SU-DHL-6 (cell line): ENCODE measurements at regions not wholly inside any gene's neighbourhood (a gene's known extent, or its start where the extent isn't known, plus 50 kb on each side); places are given as distances from the start of the nearest gene placed in this dataset.

Experiments used
- H2AFZ ChIP-seq: fragments of 200-600 bp; sonication (generic); 2 replicates; pipeline ENCODE4 v1.6.1; 2014; ENCODE audit warnings: low read depth, mild to moderate bottlenecking, moderate library complexity, mixed read lengths, antibody characterized with exemption, low read length; ENCODE audit not compliant: severe bottlenecking
- H3F3A ChIP-seq: fragments of 200-600 bp; shearing (Covaris generic); 2 replicates; pipeline ENCODE4 v1.6.0; 2016; ENCODE audit warnings: antibody characterized with exemption, mild to moderate bottlenecking; ENCODE audit not compliant: insufficient read depth
- H3K27ac ChIP-seq: fragments of 200-600 bp; sonication (generic); 2 replicates; pipeline ENCODE4 v1.5.1; 2016; ENCODE audit warnings: low read depth, mild to moderate bottlenecking, low read length, moderate library complexity, mixed read lengths
- H3K27me3 ChIP-seq: fragments of 200-600 bp; sonication (generic), shearing (Covaris generic); 2 replicates; pipeline ENCODE4 v1.6.0; 2014; ENCODE audit warnings: mild to moderate bottlenecking, low read length
- H3K36me3 ChIP-seq: fragments of 200-600 bp; sonication (generic); 2 replicates; pipeline ENCODE4 v1.6.1; 2014; ENCODE audit warnings: mild to moderate bottlenecking, low read length, mixed read lengths
- H3K4me2 ChIP-seq: fragments of 300-600, 200-600 bp; shearing (Covaris generic), sonication (generic); 2 replicates; pipeline ENCODE4 v1.6.0; 2014; ENCODE audit warnings: low read length, low read depth, mild to moderate bottlenecking; ENCODE audit not compliant: poor library complexity, severe bottlenecking
- H3K4me3 ChIP-seq: fragments of 200-600 bp; sonication (generic); 2 replicates; pipeline ENCODE4 v1.5.1; 2014; ENCODE audit warnings: antibody characterized with exemption, low read length, mild to moderate bottlenecking, mixed read lengths; ENCODE audit not compliant: insufficient read depth, poor library complexity, severe bottlenecking
- H3K79me2 ChIP-seq: fragments of 200-600 bp; sonication (generic); 2 replicates; pipeline ENCODE4 v1.6.1; 2014; ENCODE audit warnings: mild to moderate bottlenecking, low read length, moderate library complexity; ENCODE audit not compliant: insufficient read depth
- H3K9ac ChIP-seq: fragments of 200-600 bp; sonication (generic); 2 replicates; pipeline ENCODE4 v1.7.0; 2014; ENCODE audit warnings: mild to moderate bottlenecking, low read length
- H3K9me2 ChIP-seq: fragments of 200-600 bp; sonication (generic); replicated peaks from 2 replicates; pipeline ENCODE4 v1.6.1; 2014; ENCODE audit warnings: low read length; ENCODE audit not compliant: insufficient read depth
- H3K9me3 ChIP-seq: fragments of 200-600 bp; sonication (generic); 2 replicates; pipeline ENCODE4 v1.6.1; 2014; ENCODE audit warnings: low read length, mixed read lengths; ENCODE audit not compliant: insufficient read depth
- H4K20me1 ChIP-seq: fragments of 200-600 bp; sonication (generic); 2 replicates; pipeline ENCODE4 v1.6.1; 2014; ENCODE audit warnings: low read depth, mild to moderate bottlenecking, antibody characterized with exemption, low read length, moderate library complexity, mixed read lengths
- EZH2phosphoT487 ChIP-seq: fragments of 200-600 bp; sonication (generic), shearing (Covaris generic); conservative IDR thresholded peaks from 2 replicates; pipeline ENCODE4 v1.6.1; 2018; ENCODE audit warnings: mild to moderate bottlenecking, antibody characterized with exemption, low read length, moderate library complexity, mixed read lengths
- TF ChIP-seq, protein P1 (sequence below): fragments of 200-600 bp; sonication (generic); IDR thresholded peaks from one replicate; pipeline ENCODE4 v1.5.1; 2017; ENCODE audit warnings: antibody characterized with exemption, mild to moderate bottlenecking, low read length, moderate library complexity; ENCODE audit not compliant: insufficient read depth, poor library complexity, severe bottlenecking

DNA sequence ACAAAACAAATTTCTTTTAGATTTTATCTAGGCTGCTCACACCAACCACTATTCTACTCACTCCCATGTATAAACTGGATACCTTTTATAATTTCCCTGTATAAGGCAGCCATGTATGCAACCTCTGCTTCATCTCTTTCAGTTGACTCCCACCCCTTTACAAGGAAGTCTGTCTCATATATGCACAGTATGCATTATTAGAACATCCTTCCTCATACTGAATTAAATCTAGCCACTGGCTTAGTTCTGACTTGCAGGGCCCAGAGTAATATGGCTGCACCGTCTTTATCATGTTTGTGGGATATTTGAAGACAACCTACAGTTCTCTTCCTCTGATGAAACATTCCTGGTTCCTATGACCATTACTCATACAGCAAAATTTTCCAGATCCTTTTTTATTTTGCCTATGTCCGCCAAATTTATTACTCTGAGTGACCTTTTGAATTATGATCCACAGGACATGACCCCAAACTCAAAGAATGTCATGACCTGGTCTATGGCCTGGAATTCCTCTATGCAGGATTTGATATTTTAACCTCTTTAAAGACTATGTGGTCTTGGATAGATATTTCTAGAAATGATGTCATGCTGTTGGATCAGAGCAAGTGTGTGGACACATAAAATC is 76.6 kb upstream of the ITGA1 start:
- TF ChIP-seq, protein P1, sequence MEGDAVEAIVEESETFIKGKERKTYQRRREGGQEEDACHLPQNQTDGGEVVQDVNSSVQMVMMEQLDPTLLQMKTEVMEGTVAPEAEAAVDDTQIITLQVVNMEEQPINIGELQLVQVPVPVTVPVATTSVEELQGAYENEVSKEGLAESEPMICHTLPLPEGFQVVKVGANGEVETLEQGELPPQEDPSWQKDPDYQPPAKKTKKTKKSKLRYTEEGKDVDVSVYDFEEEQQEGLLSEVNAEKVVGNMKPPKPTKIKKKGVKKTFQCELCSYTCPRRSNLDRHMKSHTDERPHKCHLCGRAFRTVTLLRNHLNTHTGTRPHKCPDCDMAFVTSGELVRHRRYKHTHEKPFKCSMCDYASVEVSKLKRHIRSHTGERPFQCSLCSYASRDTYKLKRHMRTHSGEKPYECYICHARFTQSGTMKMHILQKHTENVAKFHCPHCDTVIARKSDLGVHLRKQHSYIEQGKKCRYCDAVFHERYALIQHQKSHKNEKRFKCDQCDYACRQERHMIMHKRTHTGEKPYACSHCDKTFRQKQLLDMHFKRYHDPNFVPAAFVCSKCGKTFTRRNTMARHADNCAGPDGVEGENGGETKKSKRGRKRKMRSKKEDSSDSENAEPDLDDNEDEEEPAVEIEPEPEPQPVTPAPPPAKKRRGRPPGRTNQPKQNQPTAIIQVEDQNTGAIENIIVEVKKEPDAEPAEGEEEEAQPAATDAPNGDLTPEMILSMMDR: no peak
- TF ChIP-seq EZH2phosphoT487: no peak
- no peaks in the 10 kb centered on the region for H3K79me2 ChIP-seq
- no peaks in the 10 kb centered on the region for H4K20me1 ChIP-seq
- no peaks in the 10 kb centered on the region for H3F3A ChIP-seq
- no peak overlapping the region for H2AFZ ChIP-seq
- H3K9ac ChIP-seq: no peak overlapping the region
- H3K27me3 ChIP-seq: no peaks in the 10 kb centered on the region
- no peak overlapping the region for H3K4me3 ChIP-seq
- H3K9me3 ChIP-seq: no peaks in the 10 kb centered on the region
- no peaks in the 10 kb centered on the region for H3K36me3 ChIP-seq
- H3K27ac ChIP-seq: no peak overlapping the region
- H3K4me2 ChIP-seq: no peak overlapping the region
- no peaks in the 10 kb centered on the region for H3K9me2 ChIP-seq

DNA sequence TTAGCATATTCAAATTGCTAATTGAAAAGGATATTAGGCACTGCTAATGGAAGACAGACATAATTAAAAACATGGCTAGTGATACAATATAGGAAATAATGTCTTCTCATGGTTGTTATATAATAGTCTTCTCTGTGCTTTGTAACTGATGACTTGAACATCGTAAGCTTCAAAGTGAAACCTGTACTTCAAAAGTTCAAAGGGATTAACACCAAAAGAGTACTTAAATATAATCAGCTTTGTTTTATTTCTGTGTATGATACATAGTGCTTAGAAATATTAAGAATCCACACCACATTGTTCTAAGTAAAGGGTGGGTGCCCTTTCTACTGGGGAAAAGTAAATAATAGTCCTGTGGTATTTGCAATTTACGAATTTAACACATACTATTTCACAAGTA is 75.4 kb upstream of the ITGA1 start:
- no peaks in the 10 kb centered on the region for H3F3A ChIP-seq
- no peaks in the 10 kb centered on the region for H3K9me3 ChIP-seq
- no peak overlapping the region for H3K9ac ChIP-seq
- no peaks in the 10 kb centered on the region for H3K36me3 ChIP-seq
- H2AFZ ChIP-seq: no peak overlapping the region
- no peak overlapping the region for H3K27ac ChIP-seq
- H3K9me2 ChIP-seq: no peaks in the 10 kb centered on the region
- no peak for TF ChIP-seq EZH2phosphoT487
- TF ChIP-seq, protein P1: no peak
- H3K4me3 ChIP-seq: no peak overlapping the region
- no peaks in the 10 kb centered on the region for H4K20me1 ChIP-seq
- no peak overlapping the region for H3K4me2 ChIP-seq
- H3K27me3 ChIP-seq: no peaks in the 10 kb centered on the region
- no peaks in the 10 kb centered on the region for H3K79me2 ChIP-seq

DNA sequence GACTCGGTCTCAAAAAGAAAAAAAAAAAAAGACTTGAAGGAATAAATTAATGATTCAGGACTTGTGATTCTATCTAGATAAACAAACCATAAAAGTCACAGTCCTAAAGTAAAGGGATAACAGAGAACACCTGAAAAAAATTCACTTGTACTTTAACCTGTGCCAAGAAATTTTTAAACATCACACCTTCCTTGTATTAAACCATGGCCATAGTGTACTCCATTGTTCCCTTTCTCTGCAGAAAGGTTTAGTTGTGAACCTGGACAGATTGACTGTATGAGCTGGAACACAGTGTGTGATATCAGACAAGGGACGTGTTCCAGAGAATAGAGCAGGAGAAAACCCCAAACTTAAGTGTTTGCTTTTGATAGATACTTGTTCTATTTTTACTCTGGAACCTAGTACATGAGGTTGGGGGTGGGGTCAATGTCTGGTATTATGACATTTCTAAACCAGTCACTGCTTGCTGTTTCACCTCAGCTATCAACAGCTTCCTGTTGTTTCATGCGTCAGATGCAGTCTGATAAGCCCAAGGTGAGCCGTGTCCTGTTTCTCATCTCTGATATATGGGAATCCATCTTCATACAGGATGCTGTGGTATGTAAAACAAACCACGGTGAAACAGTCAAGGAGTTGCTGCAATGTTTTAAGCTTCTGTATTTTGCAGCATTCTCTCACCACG is 62.5 kb upstream of the ITGA1 start:
- Histone ChIP-seq H3K4me3 (no peak overlapping the region), H3K9ac (no peak overlapping the region), H2AFZ (no peak overlapping the region), H3K36me3 (no peaks in the 10 kb centered on the region), H3K27me3 (no peaks in the 10 kb centered on the region), H3K27ac (no peak overlapping the region), H3F3A (no peaks in the 10 kb centered on the region), H3K9me2 (0 out of 2 replicates have a peak, but pooled peaks cover 6% of the 10 kb centered on the region), H3K79me2 (no peaks in the 10 kb centered on the region), H3K9me3 (no peaks in the 10 kb centered on the region), H4K20me1 (no peaks in the 10 kb centered on the region), H3K4me2 (no peak overlapping the region)
- TF ChIP-seq EZH2phosphoT487: no peak
- TF ChIP-seq, protein P1: no peak
